NT2/D1 (cell line): ENCODE measurements at regions not wholly inside any gene's neighbourhood (a gene's known extent, or its start where the extent isn't known, plus 50 kb on each side); places are given as distances from the start of the nearest gene placed in this dataset.

Experiments used
- SUZ12 ChIP-seq: IDR thresholded peaks from 2 replicates; pipeline ENCODE4 v1.6.1; 2011; ENCODE audit not compliant: insufficient read length, insufficient read depth; ENCODE audit errors: extremely low read depth
- YY1 ChIP-seq: IDR thresholded peaks from 2 replicates; pipeline ENCODE4 v1.6.1; 2011; ENCODE audit not compliant: insufficient read length, insufficient read depth
- ZNF274 ChIP-seq: IDR thresholded peaks from 2 replicates; pipeline ENCODE4 v1.6.1; 2011; ENCODE audit warnings: mild to moderate bottlenecking, low read depth, low read length

GRCh38 chr7:41331194-41331593 lies 371.7 kb downstream of the INHBA start:
- TF ChIP-seq ZNF274: no peak
- no peak for TF ChIP-seq YY1
- TF ChIP-seq SUZ12: no peak
